AG04449 (cell line): ENCODE measurements at regions not wholly inside any gene's neighbourhood (a gene's known extent, or its start where the extent isn't known, plus 50 kb on each side); places are given as distances from the start of the nearest gene placed in this dataset.

Source experiments
- CTCF ChIA-PET: fragments of 350-600 bp; formaldehyde crosslinking; extraction: SDS; loops from one replicate; lab custom pipeline; 2021; ENCODE audit warnings: antibody characterized with exemption; lab: Yijun Ruan, JAX
- POLR2A ChIA-PET: fragments of 400-600, 350-600 bp; formaldehyde crosslinking; extraction: SDS; loops from one replicate; lab custom pipeline; 2020; ENCODE audit warnings: antibody characterized with exemption, inconsistent platforms; lab: Yijun Ruan, JAX
- DNase-seq: peaks from one replicate; pipeline ENCODE4 v3.0.0-alpha.2; 2010; ENCODE audit warnings: low read depth, low spot score
- H3K4me3 ChIP-seq: 2 replicates; pipeline ENCODE4 v1.5.1; 2011; ENCODE audit warnings: low read depth, mild to moderate bottlenecking, control low read depth, low read length
- TF ChIP-seq, protein P1 (sequence below): IDR thresholded peaks from one replicate; pipeline ENCODE4 v1.5.1; 2011; ENCODE audit warnings: mild to moderate bottlenecking, moderate library complexity, low read length, control low read depth, inconsistent platforms; ENCODE audit not compliant: insufficient read depth; ENCODE audit errors: missing control alignments

DNA sequence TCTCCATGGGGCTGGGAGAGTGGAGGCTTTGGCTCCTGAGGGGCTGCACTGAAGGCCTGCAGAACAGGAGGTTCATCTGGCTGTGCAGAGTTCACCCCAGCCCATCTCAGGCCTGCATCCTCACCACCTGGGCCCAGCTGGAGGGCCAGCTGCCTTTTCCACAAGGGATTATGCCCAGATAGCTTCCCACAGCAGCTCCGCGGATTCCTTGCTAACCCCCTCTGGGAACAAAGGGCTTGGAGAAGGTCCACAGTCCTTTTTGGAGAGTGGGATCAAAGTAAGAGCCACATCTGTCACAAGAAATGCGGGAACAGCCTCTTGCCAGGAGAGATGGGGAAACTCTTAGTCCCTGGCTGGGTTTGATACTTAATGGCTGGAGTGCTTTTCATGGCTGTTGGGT, 164.7 kb upstream of the RGMA start:
- TF ChIP-seq, protein P1, sequence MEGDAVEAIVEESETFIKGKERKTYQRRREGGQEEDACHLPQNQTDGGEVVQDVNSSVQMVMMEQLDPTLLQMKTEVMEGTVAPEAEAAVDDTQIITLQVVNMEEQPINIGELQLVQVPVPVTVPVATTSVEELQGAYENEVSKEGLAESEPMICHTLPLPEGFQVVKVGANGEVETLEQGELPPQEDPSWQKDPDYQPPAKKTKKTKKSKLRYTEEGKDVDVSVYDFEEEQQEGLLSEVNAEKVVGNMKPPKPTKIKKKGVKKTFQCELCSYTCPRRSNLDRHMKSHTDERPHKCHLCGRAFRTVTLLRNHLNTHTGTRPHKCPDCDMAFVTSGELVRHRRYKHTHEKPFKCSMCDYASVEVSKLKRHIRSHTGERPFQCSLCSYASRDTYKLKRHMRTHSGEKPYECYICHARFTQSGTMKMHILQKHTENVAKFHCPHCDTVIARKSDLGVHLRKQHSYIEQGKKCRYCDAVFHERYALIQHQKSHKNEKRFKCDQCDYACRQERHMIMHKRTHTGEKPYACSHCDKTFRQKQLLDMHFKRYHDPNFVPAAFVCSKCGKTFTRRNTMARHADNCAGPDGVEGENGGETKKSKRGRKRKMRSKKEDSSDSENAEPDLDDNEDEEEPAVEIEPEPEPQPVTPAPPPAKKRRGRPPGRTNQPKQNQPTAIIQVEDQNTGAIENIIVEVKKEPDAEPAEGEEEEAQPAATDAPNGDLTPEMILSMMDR, result no peak
- ChIA-PET CTCF (no interaction called here), POLR2A (no interaction called here)
- no peak overlapping the region for H3K4me3 ChIP-seq
- no peak for DNase-seq

DNA sequence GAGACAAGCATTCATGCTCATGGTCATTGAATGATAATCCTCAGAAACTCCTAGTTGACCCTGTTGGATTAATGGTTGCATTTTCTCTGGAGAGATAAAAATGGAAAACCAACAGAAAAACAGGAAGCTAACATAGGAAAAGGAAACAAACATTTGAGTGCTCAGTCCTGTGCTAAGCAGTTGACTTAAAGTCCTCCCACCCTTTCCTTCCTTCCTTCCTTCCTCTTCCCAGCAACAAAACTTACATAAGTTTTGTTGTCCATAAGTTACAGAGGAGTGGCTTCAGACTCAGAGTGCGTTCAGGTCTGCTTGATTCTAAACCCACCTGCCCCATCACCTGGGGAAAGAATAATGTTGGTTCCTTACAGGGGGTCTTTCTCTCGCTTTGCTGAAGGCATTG, 163.8 kb upstream of the RGMA start:
- TF ChIP-seq, protein P1, result no peak
- no peak for DNase-seq
- no peak overlapping the region for H3K4me3 ChIP-seq
- POLR2A ChIA-PET, result no interaction called here
- CTCF ChIA-PET, result no interaction called here

DNA sequence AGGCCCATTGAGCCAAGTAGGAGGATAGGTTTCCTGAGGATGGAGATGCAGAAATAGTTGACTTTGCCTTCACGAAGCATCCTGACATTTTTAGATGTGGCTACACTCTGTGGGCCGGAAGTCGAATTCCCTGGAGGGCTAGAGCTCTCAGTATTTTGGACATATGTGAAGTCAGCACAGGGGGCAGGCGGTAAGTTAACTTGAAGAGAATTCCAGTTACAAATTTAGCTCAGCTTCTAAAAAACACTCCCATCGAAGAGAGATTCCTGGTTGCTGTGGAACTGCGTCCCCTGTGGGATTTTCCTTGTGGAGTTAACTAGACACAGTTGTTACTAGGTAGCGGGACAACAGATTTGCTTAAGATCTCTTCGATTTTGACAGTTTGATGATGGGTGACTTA, 161.9 kb upstream of the RGMA start:
- no peak for DNase-seq
- POLR2A ChIA-PET, result no interaction called here
- H3K4me3 ChIP-seq, result no peak overlapping the region
- CTCF ChIA-PET, result no interaction called here
- TF ChIP-seq, protein P1, result no peak

DNA sequence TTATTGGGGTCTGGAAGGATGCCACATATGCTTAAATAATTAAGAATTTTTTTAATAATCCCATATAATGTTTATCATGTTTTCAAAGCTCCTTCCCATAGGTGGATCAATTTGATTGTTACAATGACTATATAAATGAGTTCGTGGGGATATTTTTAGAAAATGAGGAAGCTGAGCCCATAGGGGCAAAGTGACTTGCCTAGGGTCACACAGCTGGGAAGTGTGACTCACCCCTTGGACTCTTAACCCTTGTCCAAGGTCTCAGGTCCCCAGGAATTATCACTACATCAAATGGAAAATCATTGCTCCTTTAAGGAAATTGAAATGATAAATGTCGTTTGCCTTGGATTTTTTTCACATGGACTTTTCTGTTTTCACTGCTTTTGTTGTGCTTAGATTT, 161.2 kb upstream of the RGMA start:
- ChIA-PET CTCF (no interaction called here), POLR2A (no interaction called here)
- H3K4me3 ChIP-seq, result no peak overlapping the region
- DNase-seq, result no peak
- TF ChIP-seq, protein P1, result no peak

DNA sequence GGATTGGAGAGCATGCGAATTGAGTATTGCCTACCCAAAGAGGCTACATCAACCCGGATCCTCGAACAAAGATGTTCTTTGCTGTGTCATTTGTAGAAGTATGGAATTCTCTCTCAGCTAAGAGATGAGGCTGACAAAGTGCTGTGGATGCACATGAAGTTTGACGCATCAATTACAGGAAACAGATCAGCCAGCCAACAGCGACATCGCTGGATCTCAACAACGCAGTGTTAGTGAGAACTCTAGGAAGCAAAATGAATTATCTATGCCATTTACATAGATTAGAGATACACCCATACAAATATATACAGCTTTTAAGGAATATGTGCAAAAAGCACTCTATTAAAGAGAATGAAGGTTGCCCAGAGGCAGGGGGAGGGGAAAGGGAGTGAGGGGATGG, 160.6 kb upstream of the RGMA start:
- CTCF ChIA-PET, result no interaction called here
- POLR2A ChIA-PET, result no interaction called here
- no peak for DNase-seq
- H3K4me3 ChIP-seq, result no peak overlapping the region
- TF ChIP-seq, protein P1, result no peak

DNA sequence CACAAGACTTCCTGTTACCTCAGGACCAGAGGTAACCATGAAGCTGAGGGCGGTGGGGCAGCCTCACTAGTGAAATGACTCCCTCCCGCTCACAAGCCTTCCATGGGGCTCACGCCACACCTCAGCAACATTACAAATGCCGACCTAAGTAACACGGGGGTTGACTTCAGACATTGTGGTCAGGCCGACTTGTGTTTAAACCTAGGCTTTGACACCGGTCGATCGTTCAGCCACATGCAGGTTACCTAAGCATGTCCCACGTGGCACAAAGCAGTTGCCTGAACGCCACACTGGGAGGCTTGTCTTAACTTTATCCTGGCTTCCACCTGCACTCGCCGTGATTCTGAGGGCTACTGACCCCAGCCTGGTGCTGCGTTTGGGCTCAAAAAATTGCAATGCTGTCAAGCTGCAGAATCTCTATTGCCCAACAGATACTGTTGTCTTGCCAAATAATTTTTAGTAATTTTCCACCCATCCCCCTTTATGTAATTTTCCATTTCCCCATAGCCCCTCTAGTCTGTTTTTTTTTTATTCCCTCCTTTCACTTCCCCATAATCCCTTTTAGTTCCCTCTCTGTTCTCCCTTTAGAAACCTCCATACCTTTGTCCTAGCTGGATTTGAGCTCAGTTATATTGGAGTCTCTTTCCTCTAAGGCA, 158.6 kb upstream of the RGMA start:
- ChIA-PET CTCF (no interaction called here), POLR2A (no interaction called here)
- no peak overlapping the region for H3K4me3 ChIP-seq
- TF ChIP-seq, protein P1, result no peak
- DNase-seq, result no peak
